H7 (cell line): ENCODE measurements at regions not wholly inside any gene's neighbourhood (a gene's known extent, or its start where the extent isn't known, plus 50 kb on each side); places are given as distances from the start of the nearest gene placed in this dataset.
"Not testable (repeated sequence)": the region's sequence is repeated elsewhere in the genome, so short reads cannot be mapped to it uniquely, and the experiment has no call there.

ENCODE experiments used
- DNase-seq: peaks from one replicate; pipeline ENCODE4 v3.0.0; 2012
- H3K27me3 ChIP-seq: 2 replicates; pipeline ENCODE4 v1.6.0; 2011; ENCODE audit warnings: mild to moderate bottlenecking, low read length; ENCODE audit not compliant: control insufficient read depth, insufficient read depth
- H3K36me3 ChIP-seq: replicated peaks from 2 replicates; pipeline ENCODE4 v1.5.1; 2011; ENCODE audit warnings: low read length; ENCODE audit not compliant: control insufficient read depth, insufficient read depth
- H3K4me3 ChIP-seq: 2 replicates; pipeline ENCODE4 v1.5.1; 2011; ENCODE audit warnings: low read depth, mild to moderate bottlenecking, control low read depth, low read length, moderate library complexity; ENCODE audit not compliant: insufficient read depth

DNA sequence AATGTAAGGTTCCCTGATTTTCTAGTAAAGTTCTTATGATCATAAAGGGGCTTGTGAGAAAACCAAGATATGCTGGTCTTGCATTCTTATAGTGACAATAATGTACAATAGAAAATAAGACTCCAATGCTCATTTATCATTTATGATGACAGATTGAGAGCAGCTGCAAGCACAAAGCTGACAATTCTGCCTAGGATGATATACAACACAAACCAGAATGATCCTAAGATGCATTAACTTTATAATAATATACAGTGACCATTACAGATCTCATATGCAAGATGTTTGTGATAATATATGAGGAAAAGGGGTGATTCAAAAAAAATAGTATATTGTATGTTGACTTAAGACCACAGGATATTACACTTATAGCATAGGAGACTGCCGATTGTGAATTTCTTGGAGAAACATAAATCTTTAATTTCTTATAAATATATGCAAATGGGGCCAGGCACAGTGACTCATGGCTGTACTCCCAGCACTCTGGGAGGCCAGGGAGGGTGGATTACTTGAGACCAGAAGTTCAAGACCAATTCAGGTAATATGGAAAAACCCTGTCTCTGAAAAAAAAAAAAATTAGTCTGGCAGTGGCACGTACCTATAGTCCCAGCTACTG is 387.0 kb downstream of the ZBBX start:
- no peak for DNase-seq
- Histone ChIP-seq H3K4me3 (no peak overlapping the region), H3K36me3 (no peaks in the 10 kb centered on the region), H3K27me3 (no peaks in the 10 kb centered on the region)

DNA sequence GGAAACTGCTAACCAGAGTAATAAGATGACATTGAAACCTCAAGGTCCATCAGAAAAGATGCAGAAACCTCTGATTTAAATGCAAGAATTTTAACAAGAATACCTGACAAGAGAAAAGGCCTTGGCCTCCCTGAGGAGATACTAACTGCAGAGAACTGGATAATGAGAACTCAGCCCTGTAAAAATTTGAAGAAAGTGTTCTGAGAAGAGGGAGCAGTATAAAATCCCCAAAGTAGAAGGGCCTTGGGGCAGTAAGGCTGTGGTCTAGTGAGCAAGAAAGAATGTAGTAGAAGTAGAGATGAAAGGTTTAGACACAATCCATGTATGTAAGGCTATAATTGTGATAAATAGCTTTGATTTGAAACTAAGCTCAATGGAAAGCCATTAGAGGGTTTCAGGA is 394.1 kb downstream of the ZBBX start:
- Histone ChIP-seq H3K36me3 (no peaks in the 10 kb centered on the region), H3K4me3 (no peak overlapping the region), H3K27me3 (no peaks in the 10 kb centered on the region)
- DNase-seq, result no peak

DNA sequence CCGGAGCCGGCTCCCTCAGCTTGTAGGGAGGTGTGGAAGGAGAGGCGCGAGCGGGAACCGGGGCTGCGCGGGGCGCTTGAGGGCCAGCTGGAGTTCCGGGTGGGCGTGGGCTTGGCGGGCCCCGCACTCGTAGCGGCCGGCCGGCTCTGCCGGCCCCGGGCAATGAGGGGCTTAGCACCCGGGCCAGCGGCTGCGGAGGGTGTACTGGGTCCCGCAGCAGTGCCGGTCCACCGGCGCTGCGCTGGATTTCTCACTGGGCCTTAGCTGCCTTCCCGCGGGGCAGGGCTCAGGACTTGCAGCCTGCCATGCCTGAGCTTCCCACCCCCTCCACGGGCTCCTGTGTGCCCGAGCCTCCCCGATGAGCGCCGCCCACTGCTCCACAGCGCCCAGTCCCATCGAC is 404.3 kb downstream of the ZBBX start:
- not testable (repeated sequence) for H3K27me3 ChIP-seq, H3K4me3 ChIP-seq, H3K36me3 ChIP-seq, DNase-seq

DNA sequence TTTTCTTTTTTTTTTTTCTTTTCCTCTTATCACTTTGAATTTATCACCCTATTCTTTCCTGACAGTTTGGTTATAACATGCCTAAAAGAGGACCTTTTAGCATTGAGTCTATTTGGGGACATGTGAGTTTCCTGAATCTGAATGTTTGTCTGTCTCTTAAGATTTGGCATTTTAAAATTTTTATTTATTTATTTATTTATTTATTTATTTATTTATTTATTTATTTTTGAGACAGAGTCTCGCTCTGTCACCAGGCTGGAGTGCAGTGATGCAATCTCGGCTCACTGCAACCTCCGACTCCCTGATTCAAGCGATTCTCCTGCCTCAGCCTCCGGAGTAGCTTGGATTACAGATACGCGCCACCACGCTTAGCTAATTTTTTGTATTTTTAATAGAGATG is 412.4 kb downstream of the ZBBX start:
- DNase-seq, H3K4me3 ChIP-seq, H3K27me3 ChIP-seq: not testable (repeated sequence)

DNA sequence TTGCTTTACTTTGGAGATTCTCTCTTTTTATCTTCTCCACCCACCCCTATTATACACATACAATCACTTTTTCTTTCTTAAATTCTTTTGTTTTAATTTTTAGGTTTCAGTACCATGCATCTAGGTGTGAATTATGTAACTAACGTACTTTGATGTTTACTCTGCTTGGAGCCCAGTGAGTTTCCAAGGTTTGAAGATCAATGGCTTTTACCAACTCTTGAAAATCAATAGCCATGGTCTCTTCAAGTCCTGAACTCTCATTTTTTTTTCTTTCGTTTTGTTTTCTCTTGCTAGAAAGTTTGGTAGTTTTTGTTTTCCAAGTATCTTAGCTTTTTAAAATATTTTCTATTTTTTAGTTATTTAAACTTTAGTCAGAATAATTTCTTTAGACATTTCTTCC is 417.2 kb downstream of the ZBBX start:
- no peaks in the 10 kb centered on the region for H3K27me3 ChIP-seq
- no peak for DNase-seq
- H3K36me3 ChIP-seq, result no peaks in the 10 kb centered on the region
- H3K4me3 ChIP-seq, result no peak overlapping the region

More for the DNA sequence above, 412.4 kb downstream of the ZBBX start:
- not testable (repeated sequence) for H3K36me3 ChIP-seq

DNA sequence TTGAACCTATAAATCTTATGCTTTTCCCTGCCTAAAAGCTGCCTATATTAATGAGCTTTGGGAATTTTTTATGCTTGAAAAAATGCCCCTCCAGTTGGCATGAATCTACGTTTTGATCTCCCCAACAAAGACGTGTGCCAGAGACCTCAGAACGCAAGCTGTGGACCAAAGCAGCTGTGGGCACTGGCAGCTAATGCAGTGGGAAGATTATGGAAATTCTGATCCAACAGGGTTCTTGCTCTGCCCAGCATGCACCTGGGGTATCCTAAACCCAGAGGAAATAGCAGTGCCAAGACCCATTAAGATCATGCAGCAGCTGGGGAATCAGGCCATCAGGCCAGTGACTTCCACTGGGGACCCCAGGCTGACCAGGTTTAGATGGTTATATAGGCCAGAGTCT is 423.0 kb downstream of the ZBBX start:
- DNase-seq, result no peak
- H3K36me3 ChIP-seq, result no peaks in the 10 kb centered on the region
- no peak overlapping the region for H3K4me3 ChIP-seq
- no peaks in the 10 kb centered on the region for H3K27me3 ChIP-seq

DNA sequence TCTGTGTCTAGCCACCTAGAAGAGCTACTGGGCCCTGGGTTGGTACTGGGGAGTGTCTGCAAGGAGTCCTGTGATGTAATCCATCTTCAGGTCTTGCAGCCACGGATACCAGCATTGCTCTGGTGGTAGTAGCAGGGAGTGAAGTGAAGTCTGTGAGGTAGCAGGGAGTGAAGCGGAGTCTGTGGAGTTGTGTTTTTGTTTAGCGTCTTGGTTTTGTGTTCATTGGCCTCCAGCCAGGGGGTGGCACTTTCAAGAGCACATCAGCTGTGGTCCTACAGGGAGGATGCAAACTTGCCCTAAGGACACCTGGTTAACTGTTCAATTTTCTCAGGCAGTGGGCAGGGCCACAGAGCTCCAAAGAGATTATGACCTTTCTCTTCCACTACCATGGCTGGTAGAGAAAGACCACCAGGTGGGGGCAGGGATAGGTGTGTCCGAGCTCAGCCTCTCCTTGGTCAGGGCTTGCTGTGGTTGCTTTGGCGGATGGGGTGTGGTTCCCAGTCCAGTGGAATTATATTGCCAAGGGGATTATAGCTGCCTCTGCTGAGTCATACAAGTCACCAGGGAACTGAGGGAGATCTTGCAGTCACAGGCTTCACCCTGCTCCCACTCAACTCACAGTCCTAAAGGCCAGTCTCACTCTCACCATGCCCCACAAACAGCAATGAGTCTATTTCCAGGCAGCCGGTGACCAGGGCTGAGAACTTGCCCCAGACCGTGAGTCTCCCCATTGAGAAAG is 424.7 kb downstream of the ZBBX start:
- DNase-seq, result no peak
- Histone ChIP-seq H3K4me3 (no peak overlapping the region), H3K27me3 (no peaks in the 10 kb centered on the region), H3K36me3 (no peaks in the 10 kb centered on the region)

DNA sequence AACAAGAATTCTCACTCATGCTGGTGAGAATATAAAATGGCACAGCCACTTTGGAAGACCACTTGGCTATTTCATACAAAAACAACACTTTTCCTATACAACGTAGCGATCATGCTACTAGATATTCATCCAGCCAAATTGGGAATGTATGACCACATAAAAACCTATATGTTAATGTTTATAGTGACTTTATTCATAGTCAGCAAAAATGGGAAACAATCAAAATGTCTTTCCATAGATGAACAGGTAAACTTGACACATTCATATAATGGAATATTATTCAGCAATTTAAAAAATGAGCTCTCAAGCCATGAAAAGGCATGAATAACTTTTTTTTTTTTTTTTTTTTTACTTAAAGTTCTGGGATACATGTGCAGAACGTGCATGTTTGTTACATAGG is 445.2 kb downstream of the ZBBX start:
- Histone ChIP-seq H3K4me3 (no peak overlapping the region), H3K27me3 (no peaks in the 10 kb centered on the region), H3K36me3 (no peaks in the 10 kb centered on the region)
- no peak for DNase-seq

DNA sequence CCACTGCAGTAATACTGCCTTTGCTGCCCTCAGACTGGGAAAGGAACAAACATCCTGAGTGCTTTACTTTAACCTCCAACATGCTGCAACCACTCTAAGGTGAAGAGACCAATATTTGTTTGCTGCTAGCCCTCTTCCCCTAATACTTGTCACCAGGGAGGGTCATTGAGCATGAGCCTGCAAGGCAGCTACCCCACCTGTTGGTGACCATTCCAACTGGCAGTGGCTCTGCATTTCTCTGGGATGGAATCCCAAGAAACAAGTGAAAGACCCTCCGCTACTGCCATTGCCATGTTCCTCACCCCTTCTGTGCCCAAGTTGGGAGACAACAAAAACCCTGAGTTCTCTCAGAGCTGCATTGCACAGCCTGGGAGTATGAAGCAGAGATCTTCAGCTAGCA is 462.7 kb downstream of the ZBBX start:
- DNase-seq, result no peak
- Histone ChIP-seq H3K27me3 (no peaks in the 10 kb centered on the region), H3K36me3 (no peaks in the 10 kb centered on the region), H3K4me3 (no peak overlapping the region)

DNA sequence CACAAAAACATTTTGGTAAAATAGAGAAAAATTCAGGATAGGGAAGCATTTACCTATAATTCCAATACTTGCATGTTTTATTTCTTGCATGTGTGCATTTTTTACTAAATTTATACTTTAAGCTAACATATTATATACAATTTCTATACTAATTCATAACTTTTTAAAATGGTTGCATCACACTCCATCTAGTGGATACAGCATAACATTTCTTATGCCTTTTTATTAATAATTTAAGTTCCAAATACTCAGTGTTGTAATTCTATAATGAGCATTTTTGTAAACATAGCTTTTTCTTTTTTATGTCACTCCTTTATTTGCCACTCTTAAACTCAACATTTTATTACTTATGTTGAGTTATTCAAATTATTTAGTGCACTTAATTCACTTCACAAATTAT is 477.7 kb downstream of the ZBBX start:
- no peak overlapping the region for H3K4me3 ChIP-seq

DNA sequence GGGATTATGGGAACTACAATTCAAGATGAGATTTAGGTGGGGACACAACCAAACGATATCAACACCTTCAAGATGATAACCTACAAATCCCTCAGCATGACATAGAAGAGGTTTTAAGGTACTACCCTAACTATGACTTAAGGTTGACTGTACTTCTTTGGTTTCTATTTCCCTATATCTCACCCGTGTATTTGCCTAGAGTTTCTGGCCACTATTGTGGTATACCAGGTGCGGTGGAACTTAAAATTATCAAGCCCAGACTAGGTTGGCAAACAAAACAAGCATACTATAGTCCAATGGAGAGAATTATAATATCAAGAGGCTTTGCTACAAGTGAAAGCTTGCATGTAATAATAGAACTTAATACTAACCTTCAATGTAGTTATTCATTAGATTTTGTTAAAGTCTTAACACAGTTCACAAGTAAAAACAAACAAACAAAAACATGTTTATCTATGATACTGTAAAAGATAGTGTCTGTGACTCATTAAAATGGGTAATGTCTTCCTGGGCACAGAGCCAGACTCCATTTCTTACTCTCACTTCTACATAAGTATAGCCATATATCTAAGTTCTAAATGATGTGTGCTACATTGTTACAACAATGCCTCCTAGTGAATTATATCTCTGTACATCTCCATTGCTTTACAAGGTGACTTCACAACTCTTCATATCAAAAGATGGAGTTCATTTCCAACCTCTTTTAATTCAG is 479.1 kb downstream of the ZBBX start:
- no peak overlapping the region for H3K4me3 ChIP-seq
- H3K27me3 ChIP-seq, result no peaks in the 10 kb centered on the region
- no peak for DNase-seq
- H3K36me3 ChIP-seq, result no peaks in the 10 kb centered on the region

More for the DNA sequence above, 477.7 kb downstream of the ZBBX start:
- H3K27me3 ChIP-seq, result no peaks in the 10 kb centered on the region
- no peak for DNase-seq
- no peaks in the 10 kb centered on the region for H3K36me3 ChIP-seq

DNA sequence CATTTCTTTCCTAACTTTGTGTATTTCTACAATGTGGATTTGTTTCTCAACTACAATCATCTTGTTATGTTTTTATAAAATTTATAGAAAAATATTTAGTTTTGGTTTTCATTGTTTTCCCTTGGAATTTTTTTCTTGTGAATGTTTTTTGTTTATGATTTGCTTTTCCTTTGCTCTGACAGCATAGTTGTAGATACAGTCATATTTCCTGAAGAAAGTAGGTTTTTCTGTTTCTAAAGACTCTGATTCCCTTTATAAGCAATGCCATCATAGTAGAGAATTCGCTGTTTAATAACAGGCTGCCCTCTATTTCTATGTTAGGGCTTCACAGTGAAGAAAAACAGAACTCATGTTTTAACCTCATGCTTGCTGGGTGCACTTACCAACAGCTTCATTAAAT is 482.3 kb downstream of the ZBBX start:
- no peaks in the 10 kb centered on the region for H3K27me3 ChIP-seq
- no peak overlapping the region for H3K4me3 ChIP-seq
- H3K36me3 ChIP-seq, result no peaks in the 10 kb centered on the region
- no peak for DNase-seq

DNA sequence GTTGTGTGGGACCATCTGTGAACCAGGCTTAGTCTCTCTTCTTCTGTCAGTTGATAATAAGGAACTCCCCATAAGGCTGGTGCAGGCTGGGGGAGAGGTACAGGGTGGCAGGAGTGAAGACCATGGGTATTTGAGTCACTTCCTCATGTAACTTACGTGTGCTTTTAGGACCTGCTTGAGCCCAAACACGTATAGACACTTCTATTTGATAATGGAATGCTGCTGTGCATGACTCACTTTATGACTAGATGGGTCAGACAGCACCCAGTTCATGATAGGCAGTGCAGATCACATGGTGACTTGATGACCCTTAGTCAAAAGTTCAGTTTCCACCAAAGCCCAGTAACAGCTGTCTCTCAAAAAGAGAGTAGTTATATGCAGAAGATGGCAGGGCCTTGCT is 490.9 kb downstream of the ZBBX start:
- no peaks in the 10 kb centered on the region; the same call in 1 of the 2 replicates for H3K27me3 ChIP-seq
- H3K4me3 ChIP-seq, result no peak overlapping the region
- DNase-seq, result no peak
- H3K36me3 ChIP-seq, result no peaks in the 10 kb centered on the region

DNA sequence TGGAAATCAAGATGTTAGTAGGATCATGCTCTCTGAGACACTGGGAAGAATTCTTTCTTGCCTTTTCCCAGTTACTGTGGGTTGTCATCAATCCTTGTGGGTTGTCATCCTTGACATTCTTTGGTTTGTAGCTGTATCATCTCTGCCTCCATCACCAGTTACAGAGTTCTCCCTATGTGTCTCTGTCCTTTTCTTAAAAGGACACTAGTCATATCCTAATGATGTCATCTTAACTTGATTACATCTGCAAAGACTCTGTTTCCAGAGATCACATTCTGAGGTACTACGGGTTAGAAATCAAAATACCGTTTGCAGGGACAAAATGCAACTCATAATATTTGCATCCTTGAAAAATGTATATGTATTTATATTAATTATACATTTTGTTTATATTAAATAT is 500.4 kb downstream of the ZBBX start:
- DNase-seq, result no peak

DNA sequence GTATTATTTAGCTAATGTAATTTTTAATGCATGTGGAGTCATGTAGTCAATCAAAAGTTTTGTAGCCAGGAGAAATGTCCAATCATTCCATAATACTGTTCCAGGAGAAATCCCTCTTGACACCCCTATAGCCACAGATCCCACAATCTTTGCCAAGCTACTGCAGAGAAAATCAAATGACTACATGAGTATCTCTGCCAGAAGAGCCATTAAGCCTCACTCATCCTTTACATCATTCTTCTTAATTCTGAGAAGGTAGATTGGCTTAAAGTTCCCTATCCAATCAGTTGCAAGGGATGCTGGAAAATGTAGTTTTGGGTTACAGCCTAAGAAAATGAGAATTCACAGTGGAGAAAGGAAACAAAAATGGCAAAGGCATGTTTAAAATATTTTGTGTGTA is 502.1 kb downstream of the ZBBX start:
- H3K36me3 ChIP-seq, result no peaks in the 10 kb centered on the region
- no peaks in the 10 kb centered on the region for H3K27me3 ChIP-seq
- no peak overlapping the region for H3K4me3 ChIP-seq
- no peak for DNase-seq

More for the DNA sequence above, 500.4 kb downstream of the ZBBX start:
- Histone ChIP-seq H3K36me3 (no peaks in the 10 kb centered on the region), H3K27me3 (no peaks in the 10 kb centered on the region), H3K4me3 (no peak overlapping the region)
